Fibroblast of lung (primary cell): ENCODE measurements at regions not wholly inside any gene's neighbourhood (a gene's known extent, or its start where the extent isn't known, plus 50 kb on each side); places are given as distances from the start of the nearest gene placed in this dataset.

Source experiments
- CTCF ChIP-seq, 2 donors: IDR thresholded peaks in 1 of 2; conservative IDR thresholded peaks in 1 of 2; 1 replicate in 1 of 2; 2 replicates in 1 of 2; pipeline ENCODE4 v1.5.1; 2011 to 2012; ENCODE audit warnings: low read length in 2 of 2, control low read depth in 1 of 2, inconsistent platforms in 1 of 2, low read depth in 1 of 2, mild to moderate bottlenecking in 1 of 2
- EZH2 ChIP-seq: IDR thresholded peaks from 2 replicates; pipeline ENCODE4 v1.5.1; 2012; ENCODE audit warnings: low read length, control low read depth, mild to moderate bottlenecking; ENCODE audit errors: missing control alignments

GRCh38 chr4:142933207-142933606 is 87.1 kb upstream of the INPP4B start:
- TF ChIP-seq CTCF (conservative IDR thresholded peaks at IDR 0.05 in 1 of 2, IDR thresholded peaks at IDR 0.05 in 1 of 2; ENCODE audit: low read depth in 1 of 2, low read length in 2 of 2), result no peak
- TF ChIP-seq EZH2, result no peak
